CD8-positive, alpha-beta memory T cell (primary cell): ENCODE measurements at regions not wholly inside any gene's neighbourhood (a gene's known extent, or its start where the extent isn't known, plus 50 kb on each side); places are given as distances from the start of the nearest gene placed in this dataset.

Source experiments
- CTCF ChIA-PET: fragments of 350-600 bp; sonication (Branson Sonifier 250); formaldehyde crosslinking; loops from one replicate; lab custom pipeline; 2021; ENCODE audit warnings: antibody characterized with exemption; lab: Charles Lee
- POLR2A ChIA-PET: fragments of 350-600 bp; sonication (Branson Sonifier 250); formaldehyde crosslinking; loops from one replicate; lab custom pipeline; 2021; ENCODE audit warnings: antibody characterized with exemption; lab: Charles Lee
- DNase-seq, 5 donors: peaks; one replicate each; pipeline versions ENCODE4 v3.0.0 to v3.0.0-alpha.2; 2020 to 2022; ENCODE audit warnings: mixed read lengths in 1 of 5
- H3K27ac ChIP-seq: one replicate; pipeline ENCODE4 v1.7.0; 2013; ENCODE audit warnings: low read depth, mild to moderate bottlenecking, low read length, moderate library complexity
- H3K27me3 ChIP-seq: 2 replicates; pipeline ENCODE4 v1.7.0; 2013; ENCODE audit warnings: low read length, mild to moderate bottlenecking; ENCODE audit not compliant: insufficient read depth, poor library complexity, severe bottlenecking
- H3K36me3 ChIP-seq: 2 replicates; pipeline ENCODE4 v1.7.0; 2013; ENCODE audit warnings: mild to moderate bottlenecking, low read length, moderate library complexity; ENCODE audit not compliant: insufficient read depth
- H3K4me1 ChIP-seq: 2 replicates; pipeline ENCODE4 v1.7.0; 2013; ENCODE audit warnings: mild to moderate bottlenecking, low read length, moderate library complexity; ENCODE audit not compliant: insufficient read depth
- H3K4me3 ChIP-seq: 2 replicates; pipeline ENCODE4 v1.7.0; 2013; ENCODE audit warnings: mild to moderate bottlenecking, low read length
- H3K9me3 ChIP-seq: 2 replicates; pipeline ENCODE4 v1.7.0; 2013; ENCODE audit warnings: mild to moderate bottlenecking, low read length
- H3K27ac Mint-ChIP-seq, 8 donors: one replicate each; pipeline ENCODE4 v1.8.0; 2020 to 2021; ENCODE audit warnings: mixed read lengths in 8 of 8, mild to moderate bottlenecking in 6 of 8, inconsistent platforms in 3 of 8, moderate library complexity in 3 of 8
- H3K27me3 Mint-ChIP-seq, 2 donors: one replicate each; pipeline ENCODE4 v1.8.0; 2020 to 2021; ENCODE audit warnings: mixed read lengths in 2 of 2, mild to moderate bottlenecking in 1 of 2, moderate library complexity in 1 of 2
- H3K36me3 Mint-ChIP-seq, 3 donors: one replicate each; pipeline ENCODE4 v1.8.0; 2020 to 2021; ENCODE audit warnings: mixed read lengths in 3 of 3, inconsistent platforms in 1 of 3, mild to moderate bottlenecking in 1 of 3
- H3K4me1 Mint-ChIP-seq, 3 donors: one replicate each; pipeline ENCODE4 v1.8.0; 2020 to 2021; ENCODE audit warnings: mixed read lengths in 3 of 3, inconsistent platforms in 1 of 3, mild to moderate bottlenecking in 1 of 3
- H3K4me3 Mint-ChIP-seq, 7 donors: one replicate each; pipeline ENCODE4 v1.8.0; 2020 to 2021; ENCODE audit warnings: mixed read lengths in 7 of 7, mild to moderate bottlenecking in 6 of 7, moderate library complexity in 4 of 7, inconsistent platforms in 2 of 7
- H3K9me3 Mint-ChIP-seq, 5 donors: one replicate each; pipeline ENCODE4 v1.8.0; 2020 to 2022; ENCODE audit warnings: mixed read lengths in 5 of 5, mild to moderate bottlenecking in 3 of 5, moderate library complexity in 2 of 5, inconsistent platforms in 1 of 5

GRCh38 chr9:91101611-91102168 lies 260.0 kb downstream of the AUH start:
- Histone ChIP-seq H3K4me3 (peak overlapping the region; percentile 11), H3K4me1 (peaks cover 35% of the 10 kb centered on the region), H3K9me3 (no peaks in the 10 kb centered on the region), H3K36me3 (no peaks in the 10 kb centered on the region), H3K27ac (no peak overlapping the region), H3K27me3 (no peaks in the 10 kb centered on the region)
- Mint-ChIP-seq H3K4me3 (peak overlapping the region; percentile 12 to 74 (median 61)), H3K27ac (peak overlapping the region; percentile 37 to 94 (median 70)), H3K36me3 (peaks cover 0 to 1% (median 0%) of the 10 kb centered on the region in 3 donors), H3K4me1 (peaks cover 32 to 40% (median 38%) of the 10 kb centered on the region in 3 donors), H3K9me3 (peaks cover 0 to 1% (median 0%) of the 10 kb centered on the region in 5 donors), H3K27me3 (peaks cover 0 to 5% of the 10 kb centered on the region in 2 donors)
- peak; percentile 71 to 92 (median 86) for DNase-seq
- ChIA-PET POLR2A (interaction anchor here (0.7 to 2.3 kb wide), 4 partner anchors 9 to 260 kb away, joined by 3 to 10 read pairs (median 3); partner anchors contain the start of gene AUH), CTCF (interaction anchor here (0.9 to 1.2 kb wide), 2 partner anchors 11 to 324 kb away, joined by 3 read pairs; no protein-coding TSS in a partner anchor)

DNA sequence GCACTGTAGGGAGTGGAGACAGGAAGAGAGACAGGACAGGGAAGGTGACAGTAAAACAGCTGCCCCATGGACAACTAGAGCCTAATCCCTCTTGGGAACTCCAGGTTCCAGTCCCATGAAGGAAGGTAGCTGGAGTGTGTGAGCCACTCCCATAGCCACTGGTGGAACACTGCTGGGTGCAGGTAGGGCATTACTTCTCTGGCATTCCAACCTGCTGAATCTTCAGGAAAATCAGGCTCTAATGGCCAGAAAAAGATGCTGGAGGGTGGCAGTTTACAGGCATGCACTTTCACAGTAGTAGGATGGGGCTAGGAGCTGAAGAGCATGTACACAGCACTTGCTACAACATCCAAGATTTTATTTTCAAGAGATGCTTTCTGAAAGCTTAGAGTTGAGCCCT lies 259.4 kb downstream of the AUH start:
- peaks cover 0 to 1% (median 0%) of the 10 kb centered on the region in 5 donors for H3K9me3 Mint-ChIP-seq
- DNase-seq = no peak
- Histone ChIP-seq H3K36me3 (no peaks in the 10 kb centered on the region), H3K4me3 (peak overlapping the region; percentile 11), H3K27me3 (no peaks in the 10 kb centered on the region), H3K9me3 (no peaks in the 10 kb centered on the region), H3K4me1 (peaks cover 35% of the 10 kb centered on the region), H3K27ac (no peak overlapping the region)
- CTCF ChIA-PET = interaction anchor here (0.7 to 1.2 kb wide), 2 partner anchors 10 to 321 kb away, joined by 3 read pairs; partner anchors contain the start of gene NFIL3
- H3K27ac Mint-ChIP-seq = peak overlapping the region; percentile 37 to 94 (median 70)
- POLR2A ChIA-PET = interaction anchor here (0.9 to 2.3 kb wide), 4 partner anchors 8 to 260 kb away, joined by 3 to 10 read pairs (median 4); partner anchors contain the start of gene AUH
- H3K4me1 Mint-ChIP-seq = peaks cover 32 to 40% (median 38%) of the 10 kb centered on the region in 3 donors
- peaks cover 0 to 1% (median 0%) of the 10 kb centered on the region in 3 donors for H3K36me3 Mint-ChIP-seq
- peak overlapping the region in 6 of 7 donors; percentile 57 to 74 (median 61) for H3K4me3 Mint-ChIP-seq
- peaks cover 2 to 4% of the 10 kb centered on the region in 2 donors for H3K27me3 Mint-ChIP-seq

GRCh38 chr9:91103931-91104330 lies 257.8 kb downstream of the AUH start:
- ChIA-PET POLR2A (no interaction called here), CTCF (no interaction called here)
- H3K4me3 ChIP-seq = no peak overlapping the region
- H3K27me3 ChIP-seq = no peaks in the 10 kb centered on the region
- DNase-seq = no peak
- H3K36me3 Mint-ChIP-seq = peaks cover 0 to 1% (median 0%) of the 10 kb centered on the region in 3 donors
- peaks cover 3 to 4% of the 10 kb centered on the region in 2 donors for H3K27me3 Mint-ChIP-seq
- no peak overlapping the region for H3K27ac ChIP-seq
- no peak overlapping the region for H3K27ac Mint-ChIP-seq
- H3K4me3 Mint-ChIP-seq = no peak overlapping the region
- H3K9me3 Mint-ChIP-seq = peaks cover 0 to 1% (median 0%) of the 10 kb centered on the region in 5 donors
- no peaks in the 10 kb centered on the region for H3K9me3 ChIP-seq
- peaks cover 35% of the 10 kb centered on the region for H3K4me1 ChIP-seq
- H3K4me1 Mint-ChIP-seq = peaks cover 32 to 40% (median 38%) of the 10 kb centered on the region in 3 donors
- no peaks in the 10 kb centered on the region for H3K36me3 ChIP-seq

- no peaks in the 10 kb centered on the region for H3K36me3 ChIP-seq
- peaks cover 11% of the 10 kb centered on the region for H3K4me1 ChIP-seq
- Mint-ChIP-seq H3K36me3 (peaks cover 0 to 15% (median 1%) of the 10 kb centered on the region in 3 donors), H3K4me3 (no peak overlapping the region), H3K27ac (no peak overlapping the region), H3K9me3 (peaks cover 0 to 14% (median 11%) of the 10 kb centered on the region in 5 donors), H3K4me1 (peaks cover 11 to 18% (median 16%) of the 10 kb centered on the region in 3 donors), H3K27me3 (peaks cover 0 to 3% of the 10 kb centered on the region in 2 donors)
- no peaks in the 10 kb centered on the region for H3K27me3 ChIP-seq
- no peak overlapping the region for H3K4me3 ChIP-seq
- CTCF ChIA-PET = no interaction called here
- DNase-seq = no peak
- H3K9me3 ChIP-seq = peaks cover 7% of the 10 kb centered on the region
- POLR2A ChIA-PET = interaction anchor here (0.5 kb wide), 1 partner anchor 256 kb away, joined by 4 read pairs; no protein-coding TSS in a partner anchor
- no peak overlapping the region for H3K27ac ChIP-seq
These were observed 255.2 kb downstream of the AUH start for GRCh38 chr9:91106415-91107081.

DNA sequence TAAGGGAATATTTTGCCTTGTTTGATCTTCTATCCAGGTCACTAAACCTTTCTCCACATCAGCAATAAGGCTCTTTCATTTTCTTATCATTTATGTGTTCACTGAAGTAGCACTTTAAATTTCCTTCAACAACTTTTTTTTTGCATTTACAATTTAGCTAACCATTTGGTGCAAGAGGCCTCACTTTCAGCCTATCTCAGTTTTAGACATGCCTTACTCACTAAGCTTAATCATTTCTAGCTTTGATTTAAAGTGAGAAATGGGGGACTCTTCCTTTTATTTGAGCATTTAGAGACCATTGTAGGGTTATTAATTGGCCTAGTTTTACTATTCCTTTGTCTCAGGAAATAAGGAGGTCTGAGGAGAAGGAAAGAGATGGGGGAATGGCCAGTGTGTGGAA lies 250.5 kb downstream of the AUH start:
- Mint-ChIP-seq H3K27ac (no peak overlapping the region), H3K27me3 (peaks cover 0 to 3% of the 10 kb centered on the region in 2 donors), H3K4me1 (peaks cover 0 to 6% (median 1%) of the 10 kb centered on the region in 3 donors), H3K4me3 (no peak overlapping the region), H3K9me3 (peaks cover 0 to 14% (median 11%) of the 10 kb centered on the region in 5 donors), H3K36me3 (peaks cover 0 to 15% (median 3%) of the 10 kb centered on the region in 3 donors)
- Histone ChIP-seq H3K4me3 (no peak overlapping the region), H3K36me3 (no peaks in the 10 kb centered on the region), H3K27me3 (no peaks in the 10 kb centered on the region), H3K9me3 (peaks cover 7% of the 10 kb centered on the region), H3K4me1 (no peaks in the 10 kb centered on the region), H3K27ac (no peak overlapping the region)
- ChIA-PET CTCF (no interaction called here), POLR2A (interaction anchor here (1.4 kb wide), 1 partner anchor 9 kb away, joined by 3 read pairs; no protein-coding TSS in a partner anchor)
- DNase-seq = no peak

DNA sequence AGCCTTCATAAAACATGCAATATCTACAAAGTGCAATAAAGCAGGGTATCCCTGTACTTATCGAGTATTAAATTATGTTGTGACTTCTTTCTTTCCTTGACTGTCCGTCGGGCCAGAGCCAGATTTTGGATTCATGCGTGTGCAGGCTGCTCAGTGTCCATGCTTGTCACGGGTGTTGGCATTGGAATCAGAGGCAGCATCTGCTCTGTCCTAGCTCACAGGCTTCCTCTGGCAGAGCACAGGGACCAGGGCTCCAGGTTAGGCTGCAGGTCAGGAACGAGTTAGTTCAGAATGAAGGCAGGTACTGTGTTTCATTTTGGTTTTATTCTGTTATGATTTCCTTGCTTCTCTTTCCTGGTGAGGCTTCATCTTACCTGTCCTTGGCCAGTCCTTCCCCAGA lies 249.8 kb downstream of the AUH start:
- Mint-ChIP-seq H3K9me3 (peaks cover 0 to 14% (median 11%) of the 10 kb centered on the region in 5 donors), H3K4me3 (no peak overlapping the region), H3K27ac (no peak overlapping the region), H3K36me3 (peaks cover 0 to 15% (median 3%) of the 10 kb centered on the region in 3 donors), H3K27me3 (peaks cover 1 to 3% of the 10 kb centered on the region in 2 donors), H3K4me1 (peaks cover 0 to 6% (median 1%) of the 10 kb centered on the region in 3 donors)
- Histone ChIP-seq H3K4me1 (no peaks in the 10 kb centered on the region), H3K36me3 (no peaks in the 10 kb centered on the region), H3K9me3 (peaks cover 7% of the 10 kb centered on the region), H3K27me3 (no peaks in the 10 kb centered on the region), H3K27ac (no peak overlapping the region), H3K4me3 (no peak overlapping the region)
- ChIA-PET POLR2A (no interaction called here), CTCF (interaction anchor here (0.9 kb wide), 1 partner anchor 10 kb away, joined by 3 read pairs; no protein-coding TSS in a partner anchor)
- DNase-seq = no peak

- Histone ChIP-seq H3K36me3 (no peaks in the 10 kb centered on the region), H3K9me3 (peaks cover 7% of the 10 kb centered on the region), H3K4me1 (no peaks in the 10 kb centered on the region), H3K27ac (no peak overlapping the region), H3K27me3 (no peaks in the 10 kb centered on the region), H3K4me3 (no peak overlapping the region)
- no peak for DNase-seq
- Mint-ChIP-seq H3K27ac (no peak overlapping the region), H3K4me1 (peaks cover 0 to 6% (median 3%) of the 10 kb centered on the region in 3 donors), H3K27me3 (peaks cover 3% of the 10 kb centered on the region in 2 donors), H3K9me3 (peaks cover 0 to 14% (median 11%) of the 10 kb centered on the region in 5 donors), H3K36me3 (peaks cover 0 to 15% (median 3%) of the 10 kb centered on the region in 3 donors), H3K4me3 (no peak overlapping the region)
- ChIA-PET CTCF (no interaction called here), POLR2A (no interaction called here)
These were observed 248.7 kb downstream of the AUH start for GRCh38 chr9:91113016-91113415.
